ENCODE measurements at regions not wholly inside any gene's neighbourhood (a gene's known extent, or its start where the extent isn't known, plus 50 kb on each side); places are given as distances from the start of the nearest gene placed in this dataset.

- TF ChIP-seq CTCF (IDR thresholded peaks at IDR 0.05; ENCODE audit: control extremely low read depth in 1 of 3, insufficient read depth in 1 of 3, low read depth in 1 of 3, low read length in 3 of 3) = no peak
- no peak for TF ChIP-seq MAX (IDR thresholded peaks at IDR 0.05)
These were observed 175.5 kb downstream of the MN1 start for GRCh38 chr22:27625769-27626674.

Measured in H1 (cell line).